KMS-11 (cell line): ENCODE measurements at regions not wholly inside any gene's neighbourhood (a gene's known extent, or its start where the extent isn't known, plus 50 kb on each side); places are given as distances from the start of the nearest gene placed in this dataset.

Source experiments
- H2AFZ ChIP-seq: fragments of 200-600 bp; sonication (generic); 2 replicates; pipeline ENCODE4 v1.6.1; 2016; ENCODE audit warnings: antibody characterized with exemption, mixed run types, low read depth
- H3K27ac ChIP-seq: fragments of 200-600 bp; sonication (generic); 2 replicates; pipeline ENCODE4 v1.6.1; 2016; ENCODE audit warnings: mild to moderate bottlenecking, mixed run types
- H3K27me3 ChIP-seq: fragments of 200-600 bp; sonication (generic); 2 replicates; pipeline ENCODE4 v1.6.1; 2017; ENCODE audit warnings: mild to moderate bottlenecking, low read depth, mixed run types, moderate library complexity; ENCODE audit not compliant: insufficient read depth
- H3K36me3 ChIP-seq: fragments of 200-600 bp; sonication (generic); 2 replicates; pipeline ENCODE4 v1.6.1; 2017; ENCODE audit warnings: mild to moderate bottlenecking, mixed run types; ENCODE audit not compliant: insufficient read depth
- H3K4me1 ChIP-seq: fragments of 200-600 bp; sonication (generic); 2 replicates; pipeline ENCODE4 v1.6.1; 2016; ENCODE audit warnings: mild to moderate bottlenecking, low read depth, mixed run types; ENCODE audit not compliant: poor library complexity, severe bottlenecking
- H3K4me2 ChIP-seq: fragments of 200-600 bp; sonication (generic); 2 replicates; pipeline ENCODE4 v1.7.0; 2016; ENCODE audit warnings: mild to moderate bottlenecking, mixed run types
- H3K4me3 ChIP-seq: fragments of 200-600 bp; sonication (generic); IDR thresholded peaks from 2 replicates; pipeline ENCODE4 v1.6.1; 2017; ENCODE audit warnings: low read depth, low read length, mixed read lengths; ENCODE audit not compliant: insufficient read depth
- H3K79me2 ChIP-seq: fragments of 200-600 bp; sonication (generic); 2 replicates; pipeline ENCODE4 v1.6.1; 2016; ENCODE audit warnings: low read depth, mixed run types; ENCODE audit not compliant: insufficient read depth
- H3K9ac ChIP-seq: fragments of 200-600 bp; sonication (generic); 2 replicates; pipeline ENCODE4 v1.6.1; 2016; ENCODE audit warnings: mild to moderate bottlenecking, mixed run types
- H4K20me1 ChIP-seq: fragments of 200-600 bp; sonication (generic); 2 replicates; pipeline ENCODE4 v1.6.1; 2016; ENCODE audit warnings: mild to moderate bottlenecking, mixed run types; ENCODE audit not compliant: insufficient read depth
- CTCF ChIP-seq: fragments of 200-600 bp; sonication (generic); conservative IDR thresholded peaks from 2 replicates; pipeline ENCODE4 v1.6.1; 2017; ENCODE audit warnings: low read depth, mild to moderate bottlenecking, antibody characterized with exemption, low read length, moderate library complexity, mixed read lengths

- H3K79me2 ChIP-seq: no peaks in the 10 kb centered on the region
- no peak for TF ChIP-seq CTCF
- no peak overlapping the region for H3K27ac ChIP-seq
- H3K4me2 ChIP-seq: no peak overlapping the region
- H4K20me1 ChIP-seq: no peaks in the 10 kb centered on the region
- no peak overlapping the region for H3K9ac ChIP-seq
- no peaks in the 10 kb centered on the region for H3K27me3 ChIP-seq
- H3K4me1 ChIP-seq: no peaks in the 10 kb centered on the region
- no peaks in the 10 kb centered on the region for H3K36me3 ChIP-seq
- no peak overlapping the region for H2AFZ ChIP-seq
- no peak overlapping the region for H3K4me3 ChIP-seq
Measured at GRCh38 chr1:166616206-166616605, 223.1 kb upstream of the POGK start.

- H4K20me1 ChIP-seq: no peaks in the 10 kb centered on the region
- no peak overlapping the region for H3K9ac ChIP-seq
- H3K27me3 ChIP-seq: no peaks in the 10 kb centered on the region
- no peak for TF ChIP-seq CTCF
- no peak overlapping the region for H3K4me2 ChIP-seq
- H3K4me1 ChIP-seq: no peaks in the 10 kb centered on the region
- H3K27ac ChIP-seq: no peak overlapping the region
- H2AFZ ChIP-seq: no peak overlapping the region
- H3K4me3 ChIP-seq: no peak overlapping the region
- H3K79me2 ChIP-seq: no peaks in the 10 kb centered on the region
- H3K36me3 ChIP-seq: no peaks in the 10 kb centered on the region
Measured at GRCh38 chr1:166626711-166627110, 212.6 kb upstream of the POGK start.

- Histone ChIP-seq H4K20me1 (no peaks in the 10 kb centered on the region), H2AFZ (no peak overlapping the region), H3K27me3 (no peaks in the 10 kb centered on the region), H3K27ac (no peak overlapping the region), H3K79me2 (no peaks in the 10 kb centered on the region), H3K4me1 (no peaks in the 10 kb centered on the region), H3K4me2 (no peak overlapping the region), H3K9ac (no peak overlapping the region), H3K36me3 (no peaks in the 10 kb centered on the region), H3K4me3 (no peak overlapping the region)
- no peak for TF ChIP-seq CTCF
Measured at GRCh38 chr1:166627558-166627957, 211.7 kb upstream of the POGK start.

- H3K9ac ChIP-seq: no peak overlapping the region
- H3K4me2 ChIP-seq: no peak overlapping the region
- no peaks in the 10 kb centered on the region for H3K4me1 ChIP-seq
- no peak for TF ChIP-seq CTCF
- H3K4me3 ChIP-seq: no peak overlapping the region
- H3K79me2 ChIP-seq: no peaks in the 10 kb centered on the region
- no peaks in the 10 kb centered on the region for H4K20me1 ChIP-seq
- no peak overlapping the region for H2AFZ ChIP-seq
- no peak overlapping the region for H3K27ac ChIP-seq
- no peaks in the 10 kb centered on the region for H3K36me3 ChIP-seq
- H3K27me3 ChIP-seq: no peaks in the 10 kb centered on the region
Measured at GRCh38 chr1:166628259-166628658, 211.0 kb upstream of the POGK start.

- Histone ChIP-seq H3K27ac (no peak overlapping the region), H2AFZ (no peak overlapping the region), H3K27me3 (no peaks in the 10 kb centered on the region), H3K4me2 (no peak overlapping the region), H3K9ac (no peak overlapping the region), H3K4me1 (no peaks in the 10 kb centered on the region), H3K79me2 (no peaks in the 10 kb centered on the region), H3K4me3 (no peak overlapping the region), H4K20me1 (no peaks in the 10 kb centered on the region), H3K36me3 (no peaks in the 10 kb centered on the region)
- no peak for TF ChIP-seq CTCF
Measured at GRCh38 chr1:166629946-166630345, 209.3 kb upstream of the POGK start.
